K562 (cell line): ENCODE measurements at regions not wholly inside any gene's neighbourhood (a gene's known extent, or its start where the extent isn't known, plus 50 kb on each side); places are given as distances from the start of the nearest gene placed in this dataset.

Experiments
- ATAC-seq: fragments of 200-7000 bp; cut with Tn5 transposase; 3 replicates; pipeline ENCODE4 v1.9.1; 2020; ENCODE audit warnings: moderate library complexity
- BruUV-seq: library from RNA; stranded (reverse); fragments of 400-500 nt; replicated peaks from 2 replicates; lab custom pipeline; 2021; lab: Mats Ljungman, UMichigan
- CTCF ChIA-PET: fragments of 300-600 bp; formaldehyde crosslinking; extraction: SDS; loops from one replicate; lab custom pipeline; 2021; ENCODE audit warnings: low intra/inter-chr PET ratio; lab: Yijun Ruan, JAX
- POLR2A ChIA-PET: fragments of 300-600, 350-650 bp; sonication (Branson Sonifier 250); formaldehyde crosslinking; extraction: SDS; loops from one replicate; lab custom pipeline; 2021; ENCODE audit warnings: antibody characterized with exemption, inconsistent platforms; lab: Yijun Ruan, JAX
- DNase-seq, 4 experiments: peaks; one replicate each; pipeline versions ENCODE4 v3.0.0 to v3.0.0-alpha.2; 2011 to 2018; ENCODE audit warnings: low spot score in 3 of 4, mixed read lengths in 3 of 4; ENCODE audit errors: extremely low read depth in 1 of 4
- FAIRE-seq: peaks from 2 replicates; lab custom pipeline; 2011; peaks lifted over from hg19 to GRCh38; lab: Jason Lieb, UNC
- H2AFZ ChIP-seq: 2 replicates; pipeline ENCODE4 v1.6.0; 2011; ENCODE audit warnings: low read depth, low read length, control low read depth, inconsistent platforms
- H3K27ac ChIP-seq: fragments of 200-600 bp; 3 replicates; pipeline ENCODE4 v1.8.0; 2011; ENCODE audit warnings: low read depth, mild to moderate bottlenecking, control low read depth, inconsistent platforms, low read length, moderate library complexity, mixed read lengths; ENCODE audit errors: extremely low read depth
- H3K27me3 ChIP-seq, 2 experiments: fragments of 300-600 bp in 1 of 2; 2 replicates in 1 of 2; 3 replicates in 1 of 2; pipeline versions ENCODE4 v1.6.0 to v1.8.0; 2011; ENCODE audit warnings: inconsistent platforms in 2 of 2, low read length in 2 of 2, mild to moderate bottlenecking in 1 of 2, mixed read lengths in 1 of 2, moderate library complexity in 1 of 2; ENCODE audit not compliant: control insufficient read depth in 2 of 2, insufficient read depth in 2 of 2
- H3K36me3 ChIP-seq: fragments of 300-600 bp; 3 replicates; pipeline ENCODE4 v1.8.0; 2011; ENCODE audit warnings: mild to moderate bottlenecking, low read length, inconsistent platforms; ENCODE audit not compliant: control insufficient read depth, insufficient read depth
- H3K4me1 ChIP-seq, 2 experiments: fragments of 200-600 bp in 1 of 2; replicated peaks in 1 of 2; 2 replicates in 1 of 2; 3 replicates in 1 of 2; pipeline versions ENCODE4 v1.5.1 to v1.8.0; 2011; ENCODE audit warnings: inconsistent platforms in 2 of 2, low read length in 2 of 2, mild to moderate bottlenecking in 1 of 2, mixed read lengths in 1 of 2, moderate library complexity in 1 of 2; ENCODE audit not compliant: control insufficient read depth in 2 of 2, insufficient read depth in 2 of 2
- H3K4me2 ChIP-seq: 2 replicates; pipeline ENCODE4 v1.6.1; 2011; ENCODE audit warnings: low read length, control low read depth, inconsistent platforms, mixed read lengths; ENCODE audit not compliant: insufficient read depth
- H3K4me3 ChIP-seq: fragments of 200-600 bp; sonication (generic), shearing (Covaris generic); 2 replicates; pipeline ENCODE4 v1.5.1; 2016; ENCODE audit warnings: control low read depth, inconsistent platforms
- H3K79me2 ChIP-seq: fragments of 200-600 bp; 3 replicates; pipeline ENCODE4 v1.8.0; 2011; ENCODE audit warnings: low read length, inconsistent platforms; ENCODE audit not compliant: control insufficient read depth, insufficient read depth
- H3K9ac ChIP-seq, 2 experiments: 2 replicates each; pipeline versions ENCODE4 v1.6.0 to v1.6.1; 2011; ENCODE audit warnings: low read depth in 2 of 2, low read length in 2 of 2, control low read depth in 1 of 2, inconsistent platforms in 1 of 2, mild to moderate bottlenecking in 1 of 2, mixed read lengths in 1 of 2; ENCODE audit not compliant: insufficient read depth in 1 of 2
- H3K9me1 ChIP-seq: one replicate; pipeline ENCODE4 v1.6.0; 2011; ENCODE audit warnings: inconsistent platforms, mild to moderate bottlenecking, low read length, moderate library complexity; ENCODE audit not compliant: control insufficient read depth, insufficient read depth
- H3K9me3 ChIP-seq: replicated peaks from 2 replicates; pipeline ENCODE4 v1.5.1; 2011; ENCODE audit warnings: low read depth, low read length, inconsistent platforms; ENCODE audit not compliant: control insufficient read depth, insufficient read depth
- H4K20me1 ChIP-seq: replicated peaks from 2 replicates; pipeline ENCODE4 v1.6.1; 2011; ENCODE audit warnings: low read length, inconsistent platforms, mixed read lengths; ENCODE audit not compliant: control insufficient read depth, insufficient read depth
- ARID2 ChIP-seq: fragments of 450-650 bp; IDR thresholded peaks from 2 replicates; pipeline ENCODE4 v1.6.1; 2017; ENCODE audit warnings: antibody characterized with exemption, mild to moderate bottlenecking
- CC2D1A ChIP-seq: fragments of 450-650 bp; IDR thresholded peaks from 2 replicates; pipeline ENCODE4 v1.6.1; 2017; ENCODE audit warnings: mild to moderate bottlenecking
- HNRNPH1 ChIP-seq: fragments of 200-400 bp; formaldehyde crosslinking; optimal IDR thresholded peaks from 2 replicates; pipeline ENCODE3; 2017; ENCODE audit warnings: low read depth, mild to moderate bottlenecking, low read length, moderate library complexity
- MTA2 ChIP-seq: fragments of 450-650 bp; IDR thresholded peaks from 2 replicates; pipeline ENCODE4 v1.6.1; 2016; ENCODE audit warnings: low read depth
- MYBL2 ChIP-seq, 2 experiments: fragments of 450-650 bp in 1 of 2; sonication (generic) in 1 of 2; formaldehyde crosslinking in 1 of 2; IDR thresholded peaks; 2 replicates each; pipeline versions ENCODE4 v1.6.1 to v1.8.1; 2017 to 2022; ENCODE audit warnings: borderline replicate concordance in 1 of 2, inconsistent platforms in 1 of 2, low read depth in 1 of 2, mild to moderate bottlenecking in 1 of 2, missing genetic modification reagents in 1 of 2, moderate library complexity in 1 of 2
- RAD21 ChIP-seq, 2 experiments: fragments of 250-450 bp in 1 of 2; fragments of 450-650 bp in 1 of 2; sonication (Bioruptor Pico) in 1 of 2; formaldehyde crosslinking in 1 of 2; IDR thresholded peaks in 1 of 2; conservative IDR thresholded peaks in 1 of 2; 2 replicates each; pipeline versions ENCODE4 v1.4.0 to v1.8.0; 2020 to 2022; ENCODE audit warnings: mild to moderate bottlenecking in 2 of 2, moderate library complexity in 1 of 2
- RCOR1 ChIP-seq, 2 experiments: IDR thresholded peaks; 2 replicates each; pipeline ENCODE4 v1.6.1; 2012; ENCODE audit warnings: low read depth in 2 of 2, low read length in 2 of 2, borderline replicate concordance in 1 of 2, improper control_type of control experiment in 1 of 2
- WGBS: fragments of 100-300 bp; shearing (Covaris generic); methylation state at CpG from one replicate; pipeline ENCODE4 v1.1.6; 2016; ENCODE audit warnings: low coverage, mixed read lengths; ENCODE audit not compliant: insufficient coverage; ENCODE audit errors: missing lambda C conversion rate; 5-methylcytosine and 5-hydroxymethylcytosine counted together
- in situ Hi-C: fragments of 300-500 bp; cut with MboI; formaldehyde crosslinking; loops from 4 replicates; pipeline ENCODE4 v1.15.0; 2018; ENCODE audit warnings: inconsistent platforms, mixed read lengths
- intact Hi-C: fragments of 100-400 bp; cut with micrococcal nuclease; formaldehyde crosslinking; loops from 2 replicates; pipeline ENCODE4 v1.14.2; 2022
- TF ChIP-seq, protein P1 (sequence below), 3 experiments: IDR thresholded peaks in 2 of 3; conservative IDR thresholded peaks in 1 of 3; 2 replicates each; pipeline ENCODE4 v1.5.1; 2011 to 2012; ENCODE audit warnings: low read length in 3 of 3, mild to moderate bottlenecking in 3 of 3, control low read depth in 2 of 3, improper control_type of control experiment in 1 of 3, inconsistent platforms in 1 of 3, low read depth in 1 of 3, mixed read lengths in 1 of 3, moderate library complexity in 1 of 3; ENCODE audit not compliant: insufficient read depth in 2 of 3
- TF ChIP-seq, protein P2 (sequence below): fragments of 200-800 bp; sonication (Bioruptor generic); IDR thresholded peaks from 2 replicates; pipeline ENCODE4 v1.6.1; 2016; ENCODE audit warnings: missing genetic modification characterization, missing compliant biosample characterization
- TF ChIP-seq, protein P3 (sequence below): fragments of 450-650 bp; formaldehyde crosslinking; IDR thresholded peaks from 2 replicates; pipeline ENCODE4 v1.4.0; 2020; ENCODE audit warnings: mild to moderate bottlenecking, moderate library complexity

DNA sequence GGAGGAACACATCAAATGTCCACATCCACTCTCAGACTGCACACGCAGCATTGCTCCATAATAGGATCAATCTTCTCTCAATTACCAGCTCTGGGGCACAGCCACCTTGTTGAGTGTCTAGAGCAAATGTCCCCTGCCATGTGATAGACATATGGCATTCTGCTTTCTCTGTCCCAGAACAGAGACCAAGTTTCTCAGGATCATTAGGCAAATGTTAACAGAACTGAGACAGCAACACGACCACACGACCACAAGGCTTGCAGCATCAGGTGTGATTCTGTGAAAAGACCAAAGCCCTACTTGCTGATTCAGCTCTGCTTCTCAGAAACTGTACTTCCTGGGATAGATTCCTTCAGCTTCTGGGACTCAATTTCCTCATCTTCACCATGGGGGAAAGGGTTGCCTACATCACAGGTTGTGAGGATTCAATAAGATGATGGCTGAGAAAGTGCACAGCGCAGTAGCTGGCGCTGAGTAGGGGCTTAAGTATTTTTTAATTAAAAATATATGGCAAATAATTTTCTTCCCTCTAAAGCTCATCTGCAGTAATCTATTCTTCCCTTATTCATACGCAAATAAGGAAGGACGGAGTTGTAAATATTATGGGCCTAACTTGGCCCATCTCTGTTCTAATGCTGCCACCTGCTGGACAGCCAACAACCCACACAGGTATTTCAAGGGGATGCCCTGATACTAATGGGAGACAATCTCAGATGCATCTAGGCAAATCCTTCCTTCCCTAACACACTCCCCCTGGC is 54.3 kb upstream of the USP47 start:
- POLR2A ChIA-PET, result interaction anchor here (1.0 to 1.5 kb wide), 2 partner anchors 10 to 20 kb away, joined by 4 read pairs; no protein-coding TSS in a partner anchor
- TF ChIP-seq CC2D1A, result peak; percentile 23; the same call in 1 of the 2 replicates
- peak; percentile 19; the same call in 1 of the 2 replicates for TF ChIP-seq ARID2
- TF ChIP-seq HNRNPH1, result no peak
- TF ChIP-seq MTA2, result no peak
- TF ChIP-seq, protein P1, sequence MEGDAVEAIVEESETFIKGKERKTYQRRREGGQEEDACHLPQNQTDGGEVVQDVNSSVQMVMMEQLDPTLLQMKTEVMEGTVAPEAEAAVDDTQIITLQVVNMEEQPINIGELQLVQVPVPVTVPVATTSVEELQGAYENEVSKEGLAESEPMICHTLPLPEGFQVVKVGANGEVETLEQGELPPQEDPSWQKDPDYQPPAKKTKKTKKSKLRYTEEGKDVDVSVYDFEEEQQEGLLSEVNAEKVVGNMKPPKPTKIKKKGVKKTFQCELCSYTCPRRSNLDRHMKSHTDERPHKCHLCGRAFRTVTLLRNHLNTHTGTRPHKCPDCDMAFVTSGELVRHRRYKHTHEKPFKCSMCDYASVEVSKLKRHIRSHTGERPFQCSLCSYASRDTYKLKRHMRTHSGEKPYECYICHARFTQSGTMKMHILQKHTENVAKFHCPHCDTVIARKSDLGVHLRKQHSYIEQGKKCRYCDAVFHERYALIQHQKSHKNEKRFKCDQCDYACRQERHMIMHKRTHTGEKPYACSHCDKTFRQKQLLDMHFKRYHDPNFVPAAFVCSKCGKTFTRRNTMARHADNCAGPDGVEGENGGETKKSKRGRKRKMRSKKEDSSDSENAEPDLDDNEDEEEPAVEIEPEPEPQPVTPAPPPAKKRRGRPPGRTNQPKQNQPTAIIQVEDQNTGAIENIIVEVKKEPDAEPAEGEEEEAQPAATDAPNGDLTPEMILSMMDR (IDR thresholded peaks at IDR 0.05 in 2 of 3, conservative IDR thresholded peaks at IDR 0.05 in 1 of 3; ENCODE audit: insufficient read depth in 2 of 3, low read depth in 1 of 3, low read length in 3 of 3), result peak; percentile 81 to 95 (median 83)
- TF ChIP-seq, protein P2, sequence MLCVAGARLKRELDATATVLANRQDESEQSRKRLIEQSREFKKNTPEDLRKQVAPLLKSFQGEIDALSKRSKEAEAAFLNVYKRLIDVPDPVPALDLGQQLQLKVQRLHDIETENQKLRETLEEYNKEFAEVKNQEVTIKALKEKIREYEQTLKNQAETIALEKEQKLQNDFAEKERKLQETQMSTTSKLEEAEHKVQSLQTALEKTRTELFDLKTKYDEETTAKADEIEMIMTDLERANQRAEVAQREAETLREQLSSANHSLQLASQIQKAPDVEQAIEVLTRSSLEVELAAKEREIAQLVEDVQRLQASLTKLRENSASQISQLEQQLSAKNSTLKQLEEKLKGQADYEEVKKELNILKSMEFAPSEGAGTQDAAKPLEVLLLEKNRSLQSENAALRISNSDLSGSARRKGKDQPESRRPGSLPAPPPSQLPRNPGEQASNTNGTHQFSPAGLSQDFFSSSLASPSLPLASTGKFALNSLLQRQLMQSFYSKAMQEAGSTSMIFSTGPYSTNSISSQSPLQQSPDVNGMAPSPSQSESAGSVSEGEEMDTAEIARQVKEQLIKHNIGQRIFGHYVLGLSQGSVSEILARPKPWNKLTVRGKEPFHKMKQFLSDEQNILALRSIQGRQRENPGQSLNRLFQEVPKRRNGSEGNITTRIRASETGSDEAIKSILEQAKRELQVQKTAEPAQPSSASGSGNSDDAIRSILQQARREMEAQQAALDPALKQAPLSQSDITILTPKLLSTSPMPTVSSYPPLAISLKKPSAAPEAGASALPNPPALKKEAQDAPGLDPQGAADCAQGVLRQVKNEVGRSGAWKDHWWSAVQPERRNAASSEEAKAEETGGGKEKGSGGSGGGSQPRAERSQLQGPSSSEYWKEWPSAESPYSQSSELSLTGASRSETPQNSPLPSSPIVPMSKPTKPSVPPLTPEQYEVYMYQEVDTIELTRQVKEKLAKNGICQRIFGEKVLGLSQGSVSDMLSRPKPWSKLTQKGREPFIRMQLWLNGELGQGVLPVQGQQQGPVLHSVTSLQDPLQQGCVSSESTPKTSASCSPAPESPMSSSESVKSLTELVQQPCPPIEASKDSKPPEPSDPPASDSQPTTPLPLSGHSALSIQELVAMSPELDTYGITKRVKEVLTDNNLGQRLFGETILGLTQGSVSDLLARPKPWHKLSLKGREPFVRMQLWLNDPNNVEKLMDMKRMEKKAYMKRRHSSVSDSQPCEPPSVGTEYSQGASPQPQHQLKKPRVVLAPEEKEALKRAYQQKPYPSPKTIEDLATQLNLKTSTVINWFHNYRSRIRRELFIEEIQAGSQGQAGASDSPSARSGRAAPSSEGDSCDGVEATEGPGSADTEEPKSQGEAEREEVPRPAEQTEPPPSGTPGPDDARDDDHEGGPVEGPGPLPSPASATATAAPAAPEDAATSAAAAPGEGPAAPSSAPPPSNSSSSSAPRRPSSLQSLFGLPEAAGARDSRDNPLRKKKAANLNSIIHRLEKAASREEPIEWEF (CRISPR knock-in tag), result no peak
- peak in 1 of 2 experiments; percentile 47; a peak in 1 of 4 replicates for TF ChIP-seq RCOR1 (IDR thresholded peaks at IDR 0.05; ENCODE audit: borderline replicate concordance in 1 of 2, low read depth in 2 of 2, low read length in 2 of 2)
- TF ChIP-seq RAD21 (CRISPR knock-in tag; conservative IDR thresholded peaks at IDR 0.05 in 1 of 2, IDR thresholded peaks at IDR 0.05 in 1 of 2), result peak; percentile 86 to 90
- TF ChIP-seq, protein P3, sequence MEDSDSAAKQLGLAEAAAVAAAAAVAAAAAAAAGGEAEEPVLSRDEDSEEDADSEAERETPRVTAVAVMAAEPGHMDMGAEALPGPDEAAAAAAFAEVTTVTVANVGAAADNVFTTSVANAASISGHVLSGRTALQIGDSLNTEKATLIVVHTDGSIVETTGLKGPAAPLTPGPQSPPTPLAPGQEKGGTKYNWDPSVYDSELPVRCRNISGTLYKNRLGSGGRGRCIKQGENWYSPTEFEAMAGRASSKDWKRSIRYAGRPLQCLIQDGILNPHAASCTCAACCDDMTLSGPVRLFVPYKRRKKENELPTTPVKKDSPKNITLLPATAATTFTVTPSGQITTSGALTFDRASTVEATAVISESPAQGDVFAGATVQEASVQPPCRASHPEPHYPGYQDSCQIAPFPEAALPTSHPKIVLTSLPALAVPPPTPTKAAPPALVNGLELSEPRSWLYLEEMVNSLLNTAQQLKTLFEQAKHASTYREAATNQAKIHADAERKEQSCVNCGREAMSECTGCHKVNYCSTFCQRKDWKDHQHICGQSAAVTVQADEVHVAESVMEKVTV (CRISPR knock-in tag), result peak; percentile 89
- no peak for TF ChIP-seq MYBL2 (IDR thresholded peaks at IDR 0.05; ENCODE audit: low read depth)
- no peak for TF ChIP-seq MYBL2 (CRISPR knock-in tag; IDR thresholded peaks at IDR 0.05; ENCODE audit: borderline replicate concordance)

More for the DNA sequence above, 54.3 kb upstream of the USP47 start:
- H3K36me3 ChIP-seq, result no peaks in the 10 kb centered on the region
- H3K9me3 ChIP-seq, result no peaks in the 10 kb centered on the region
- peak; percentile 63 to 77 (median 66) for DNase-seq
- H3K79me2 ChIP-seq, result no peaks in the 10 kb centered on the region
- H3K4me2 ChIP-seq, result no peak overlapping the region
- no peak overlapping the region for H2AFZ ChIP-seq
- no TSS peak for BruUV-seq
- H3K27ac ChIP-seq, result no peak overlapping the region
- no peaks in the 10 kb centered on the region for H3K4me1 ChIP-seq
- FAIRE-seq, result peak; percentile 98
- peak; percentile 97 for ATAC-seq
- in situ Hi-C loops (loop anchor here (5.0 to 10.0 kb wide), 2 partner anchors 755 to 1003 kb away; no protein-coding TSS in a partner anchor), intact Hi-C loops (loop anchor here (1.0 to 10.0 kb wide), 5 partner anchors 387 to 993 kb away; no protein-coding TSS in a partner anchor)
- no peak overlapping the region for H3K4me3 ChIP-seq
- no peak overlapping the region for H3K9ac ChIP-seq
- peaks cover 0 to 3% of the 10 kb centered on the region in 2 experiments; a peak in 1 of 5 replicates for H3K27me3 ChIP-seq
- CTCF ChIA-PET, result interaction anchor here (0.6 to 1.8 kb wide), 10 partner anchors 133 to 1024 kb away, joined by 3 to 11 read pairs (median 3); no protein-coding TSS in a partner anchor
- no peaks in the 10 kb centered on the region for H3K9me1 ChIP-seq
- H4K20me1 ChIP-seq, result peaks cover 5% of the 10 kb centered on the region; the same call in 1 of the 2 replicates
- WGBS, result 37% methylated on average over 7 of the region's 7 CpGs
